ENCODE measurements at regions not wholly inside any gene's neighbourhood (a gene's known extent, or its start where the extent isn't known, plus 50 kb on each side); places are given as distances from the start of the nearest gene placed in this dataset.
"Not testable (repeated sequence)": the region's sequence is repeated elsewhere in the genome, so short reads cannot be mapped to it uniquely, and the experiment has no call there.

- DNase-seq = no peak
These were observed 150.2 kb downstream of the HMHB1 start for GRCh38 chr5:143962201-143962600.

GRCh38 chr5:143964919-143965318 lies 153.0 kb downstream of the HMHB1 start:
- no peak for DNase-seq

GRCh38 chr5:143966280-143966679 lies 154.3 kb downstream of the HMHB1 start:
- no peak for DNase-seq

GRCh38 chr5:143968071-143968878 lies 156.3 kb downstream of the HMHB1 start:
- no peak for DNase-seq

GRCh38 chr5:143970159-143970558 lies 158.2 kb downstream of the HMHB1 start:
- no peak for DNase-seq

DNA sequence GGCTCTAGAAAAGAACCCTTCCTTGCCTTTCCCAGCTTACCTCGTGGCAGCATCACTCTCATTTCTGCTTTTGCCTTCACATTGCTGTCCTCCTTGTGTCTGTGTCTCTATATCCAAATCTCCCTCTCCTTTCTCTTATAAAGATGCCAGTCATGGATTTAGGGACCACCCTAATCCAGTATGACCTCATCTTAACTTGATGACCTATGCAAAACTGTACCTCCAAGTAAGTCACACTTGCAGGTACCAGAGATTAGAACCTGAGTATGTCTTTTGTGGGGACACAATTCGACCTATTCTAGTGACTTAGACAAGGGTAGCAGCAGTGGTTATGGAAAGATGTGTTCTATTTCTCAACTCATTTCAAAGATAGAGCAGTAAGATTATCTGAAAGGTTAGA lies 160.1 kb downstream of the HMHB1 start:
- no peak for DNase-seq

- no peak for DNase-seq
These were observed 164.1 kb downstream of the HMHB1 start for GRCh38 chr5:143976055-143976454.

GRCh38 chr5:143977891-143978461 lies 166.0 kb downstream of the HMHB1 start:
- DNase-seq = no peak

- DNase-seq = no peak
These were observed 167.2 kb downstream of the HMHB1 start for GRCh38 chr5:143979044-143979690.

DNA sequence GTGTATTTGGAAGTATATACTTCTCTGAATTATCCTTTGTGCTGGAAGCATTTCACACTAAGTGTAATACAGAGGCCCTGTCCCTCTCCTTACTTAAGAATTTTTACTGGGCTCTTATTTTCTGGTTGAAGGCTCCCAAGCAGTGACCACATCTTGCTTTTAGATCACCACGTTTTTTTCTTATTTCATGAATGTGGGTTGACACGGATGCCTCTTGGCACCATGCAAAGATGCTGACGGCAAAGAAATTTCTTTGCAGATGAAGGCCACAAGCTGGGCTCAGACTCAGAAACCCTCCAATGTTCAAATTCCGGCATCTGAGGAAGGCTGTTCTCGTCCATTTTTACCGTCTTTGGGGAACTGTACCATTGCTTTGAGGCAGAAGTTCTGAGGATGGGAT lies 168.5 kb downstream of the HMHB1 start:
- no peak for DNase-seq

GRCh38 chr5:143982957-143983356 lies 171.0 kb downstream of the HMHB1 start:
- not testable (repeated sequence) for DNase-seq

DNA sequence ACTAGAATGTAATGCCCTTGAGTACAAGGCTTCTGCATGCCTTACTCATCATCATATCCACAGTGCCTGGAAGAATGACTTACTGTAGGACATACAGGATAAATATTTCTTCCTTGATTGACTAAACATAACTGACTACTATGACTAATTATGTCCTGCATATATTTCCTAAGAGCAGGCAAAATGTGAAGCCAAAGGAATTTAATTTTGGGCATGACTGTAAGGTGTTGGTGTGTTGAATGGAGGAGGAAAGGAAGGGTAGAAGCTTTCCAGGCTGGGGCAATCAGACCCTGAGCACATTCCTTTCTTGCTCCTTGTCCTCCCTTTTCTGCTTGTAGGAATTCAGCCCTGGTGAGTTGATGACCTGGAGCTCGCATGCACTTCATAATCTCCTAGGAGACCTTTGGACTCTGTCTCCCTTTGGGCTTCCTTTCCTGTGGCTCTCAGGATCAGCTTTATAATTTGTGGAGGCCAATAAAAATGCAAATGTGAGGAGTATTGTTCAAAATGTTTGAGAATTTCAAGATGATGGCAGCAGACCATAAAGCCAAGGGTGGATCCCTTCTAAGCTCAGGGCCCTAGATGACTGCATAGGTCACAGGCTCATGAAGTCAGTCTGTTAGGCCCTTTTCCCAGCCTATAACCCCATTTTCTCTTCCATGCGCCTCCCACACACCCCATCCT lies 174.0 kb downstream of the HMHB1 start:
- DNase-seq = no peak

DNA sequence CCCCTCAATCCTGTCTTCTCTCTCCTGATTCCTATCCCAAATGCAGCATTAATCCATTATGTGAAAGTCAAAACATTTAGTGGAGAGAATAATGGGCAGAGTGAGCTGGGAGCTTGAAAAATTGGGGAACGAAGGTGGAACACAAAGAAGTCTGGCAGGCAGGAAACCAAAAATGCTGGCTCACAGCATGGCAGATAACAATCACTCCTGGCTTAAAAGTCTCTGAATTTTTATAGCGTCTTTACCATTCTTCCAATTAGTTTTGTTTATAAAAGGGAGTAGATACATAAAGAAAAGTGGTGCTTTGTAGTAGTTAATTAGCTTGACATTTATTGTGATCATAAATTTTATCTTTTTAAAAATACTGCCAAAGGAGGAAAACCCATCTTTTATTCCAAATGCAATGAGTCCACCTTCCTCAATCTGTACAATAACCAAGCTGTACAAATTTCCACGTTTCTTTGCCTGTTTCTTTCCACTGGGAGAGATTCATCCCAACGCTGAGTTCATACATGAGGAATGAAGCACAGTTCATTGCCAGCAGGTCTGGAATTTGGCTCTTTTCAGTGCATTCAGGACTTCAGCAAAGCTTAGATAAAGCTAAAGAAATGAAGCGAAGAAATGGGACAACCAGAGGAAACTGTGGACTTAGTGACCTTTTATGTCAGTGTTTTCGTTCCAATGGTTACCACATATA lies 174.7 kb downstream of the HMHB1 start:
- DNase-seq = peak; percentile 74

DNA sequence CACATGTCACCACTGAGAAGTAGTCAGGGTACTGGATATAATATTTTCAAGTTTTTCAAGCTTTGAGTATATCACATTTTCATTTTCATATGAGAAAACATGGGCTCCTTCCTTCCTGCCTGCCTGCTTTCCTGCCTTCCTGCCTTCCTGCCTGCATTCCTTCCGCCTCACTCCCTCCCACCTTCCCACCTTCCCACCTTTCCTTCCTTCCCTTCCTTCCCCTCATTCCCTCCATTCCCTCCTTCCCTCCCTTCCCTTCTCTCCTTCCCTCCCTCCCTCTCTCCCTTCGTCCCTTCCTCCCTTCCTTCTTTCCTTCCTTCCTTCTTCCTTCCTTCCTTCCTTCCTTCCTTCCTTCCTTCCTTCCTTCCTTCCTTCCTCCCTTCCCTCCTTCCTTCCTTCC lies 175.3 kb downstream of the HMHB1 start:
- DNase-seq = no peak

GRCh38 chr5:143987751-143988560 lies 176.0 kb downstream of the HMHB1 start:
- no peak for DNase-seq

- DNase-seq = no peak
These were observed 178.0 kb downstream of the YIPF5 start for GRCh38 chr5:143992496-143992895.

- no peak for DNase-seq
These were observed 167.6 kb downstream of the YIPF5 start for GRCh38 chr5:144002876-144003275.

DNA sequence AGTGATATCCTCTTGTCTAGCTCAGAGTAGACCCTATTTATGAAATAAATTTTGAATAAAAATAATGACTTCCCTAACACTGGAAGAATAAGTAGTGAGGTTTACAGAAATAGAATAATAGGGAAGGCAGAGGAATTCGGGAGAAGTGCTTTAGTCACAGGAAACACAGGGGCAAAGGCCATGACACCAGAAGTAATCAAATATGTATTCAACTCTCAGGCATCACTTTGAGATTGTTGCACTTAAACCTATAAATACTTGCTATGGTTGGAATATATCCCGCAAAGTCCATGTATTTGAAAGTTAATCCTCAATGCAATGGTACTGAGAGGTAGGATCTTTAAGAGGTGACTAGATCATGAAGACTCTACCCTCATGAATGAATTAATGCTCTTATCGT lies 166.8 kb downstream of the YIPF5 start:
- DNase-seq = no peak

GRCh38 chr5:144004146-144004545 lies 166.3 kb downstream of the YIPF5 start:
- DNase-seq = no peak

DNA sequence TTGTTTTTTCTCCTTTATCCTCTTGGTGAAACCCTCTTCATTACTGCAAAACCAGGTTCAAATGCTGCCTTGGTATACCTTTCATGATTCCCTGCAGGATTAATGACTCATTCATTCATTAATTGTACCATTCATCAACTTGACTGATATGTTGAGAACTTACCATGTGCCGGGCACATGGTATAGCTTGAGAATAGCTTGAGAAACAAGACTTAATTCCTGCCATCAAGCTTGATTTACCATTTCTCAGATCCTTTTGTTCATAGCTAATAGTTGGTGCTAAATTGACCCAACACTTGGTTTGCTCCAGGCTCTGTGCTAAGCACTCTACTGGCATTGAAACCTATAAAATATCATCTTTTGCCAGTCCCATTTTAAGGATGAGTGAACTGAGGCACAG lies 165.7 kb downstream of the YIPF5 start:
- DNase-seq = no peak

- DNase-seq = no peak
These were observed 161.3 kb downstream of the YIPF5 start for GRCh38 chr5:144009116-144009515.

GRCh38 chr5:144011388-144011787 lies 159.1 kb downstream of the YIPF5 start:
- DNase-seq = no peak
